DMS53 (cell line): ENCODE measurements at regions not wholly inside any gene's neighbourhood (a gene's known extent, or its start where the extent isn't known, plus 50 kb on each side); places are given as distances from the start of the nearest gene placed in this dataset.
"Not testable (repeated sequence)": the region's sequence is repeated elsewhere in the genome, so short reads cannot be mapped to it uniquely, and the experiment has no call there.

Experiments
- DNase-seq: peaks from one replicate; lab custom pipeline; 2025; lab: John Stamatoyannopoulos, UW

DNA sequence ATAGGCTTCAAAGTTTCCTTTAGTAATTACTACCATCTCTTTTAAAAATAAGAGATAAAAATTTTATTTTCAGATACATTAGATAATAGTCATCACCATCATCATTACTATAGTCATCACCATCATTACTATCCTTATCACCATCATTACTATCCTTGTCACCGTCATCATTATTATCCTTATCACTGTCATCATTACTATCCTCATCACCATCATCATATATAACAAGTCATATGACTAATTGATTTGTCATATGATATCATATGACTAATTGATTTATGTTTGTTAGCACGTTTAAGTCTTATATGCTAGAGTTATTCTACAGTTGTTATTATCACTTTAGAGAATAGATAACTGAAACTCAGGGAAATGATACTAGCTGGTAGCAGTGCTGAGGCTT, 382.1 kb upstream of the CDH18 start:
- no peak for DNase-seq

DNA sequence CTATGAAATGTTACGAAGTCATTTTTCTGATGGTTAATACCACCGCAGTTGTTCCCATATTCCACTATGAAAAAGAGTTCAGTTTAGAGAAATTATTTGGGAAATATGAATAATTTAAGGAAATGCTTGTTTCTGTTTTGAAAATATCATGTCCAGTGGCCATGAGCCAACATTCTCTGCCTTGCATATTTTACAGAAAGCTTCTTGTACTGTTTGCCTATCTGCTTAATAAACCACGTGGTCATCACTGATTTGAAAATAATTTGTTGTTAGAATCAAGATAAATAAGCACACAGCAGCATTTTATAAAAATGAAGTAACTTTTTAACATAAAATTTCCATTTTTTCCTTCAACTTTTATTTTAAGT, 381.5 kb upstream of the CDH18 start:
- DNase-seq, result no peak

DNA sequence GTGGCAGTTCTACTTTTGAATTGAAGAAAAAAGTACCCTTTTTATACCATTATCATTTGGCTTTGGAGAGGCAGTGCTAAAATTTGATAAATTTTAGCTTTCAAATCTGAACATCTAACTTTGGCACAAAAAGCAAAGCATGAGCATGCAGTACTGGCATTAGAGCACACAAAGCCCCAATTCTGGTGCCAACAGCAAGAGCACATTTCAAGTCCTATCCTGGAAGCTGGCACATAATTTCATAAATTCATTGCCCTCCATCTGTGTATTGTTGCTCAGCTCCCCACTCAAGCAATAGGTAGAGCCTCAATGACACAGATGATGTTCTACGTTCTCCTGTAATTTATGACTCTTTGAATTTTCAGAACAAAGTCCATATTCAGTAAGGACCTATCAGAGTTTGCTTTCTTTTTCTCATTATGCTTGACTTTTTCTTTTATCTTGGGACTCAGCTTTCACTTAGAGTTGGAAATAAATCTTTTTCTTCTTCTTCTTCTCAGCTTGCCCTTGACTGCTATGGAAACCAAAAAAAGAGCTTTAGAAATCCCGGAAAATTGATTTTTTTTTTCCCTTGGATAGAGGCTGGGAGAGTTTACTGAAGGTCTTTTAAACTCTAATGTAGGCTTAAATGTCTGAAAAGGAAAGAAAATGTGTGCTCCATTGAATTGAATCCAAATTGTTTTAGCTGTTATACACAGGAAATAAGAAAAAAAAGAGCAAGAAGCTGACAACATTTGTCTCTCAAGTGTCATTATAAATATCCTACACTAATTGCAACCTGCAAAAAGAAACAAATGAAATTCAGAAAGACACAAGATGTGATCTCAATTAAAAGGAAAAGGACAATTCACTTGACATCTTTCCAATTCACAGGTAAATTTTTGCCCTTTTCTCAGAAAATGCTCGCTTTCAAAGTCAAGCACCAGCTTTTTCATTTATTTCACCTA, 380.8 kb upstream of the CDH18 start:
- DNase-seq, result no peak

- no peak for DNase-seq
Measured at GRCh38 chr5:20367178-20367577, 379.2 kb upstream of the CDH18 start.

DNA sequence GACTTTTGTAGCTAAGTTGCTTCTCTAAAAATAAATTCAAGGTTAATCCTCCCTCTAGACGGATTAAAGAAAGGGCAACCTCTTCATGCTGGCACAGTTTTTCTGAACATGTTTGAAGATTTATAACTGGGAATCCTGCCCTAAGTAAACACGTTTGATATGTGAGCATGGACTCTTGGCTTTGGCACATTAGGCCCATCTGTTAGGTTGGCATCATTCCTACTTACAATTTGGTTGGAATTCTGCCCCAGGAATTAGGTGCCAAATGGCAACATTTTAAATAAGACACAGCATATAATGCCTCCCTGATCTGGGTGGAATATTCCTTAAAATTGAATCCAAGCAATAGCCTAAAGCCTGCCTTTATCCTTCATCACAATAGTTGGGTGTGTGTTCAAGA, 372.3 kb upstream of the CDH18 start:
- DNase-seq, result no peak

DNA sequence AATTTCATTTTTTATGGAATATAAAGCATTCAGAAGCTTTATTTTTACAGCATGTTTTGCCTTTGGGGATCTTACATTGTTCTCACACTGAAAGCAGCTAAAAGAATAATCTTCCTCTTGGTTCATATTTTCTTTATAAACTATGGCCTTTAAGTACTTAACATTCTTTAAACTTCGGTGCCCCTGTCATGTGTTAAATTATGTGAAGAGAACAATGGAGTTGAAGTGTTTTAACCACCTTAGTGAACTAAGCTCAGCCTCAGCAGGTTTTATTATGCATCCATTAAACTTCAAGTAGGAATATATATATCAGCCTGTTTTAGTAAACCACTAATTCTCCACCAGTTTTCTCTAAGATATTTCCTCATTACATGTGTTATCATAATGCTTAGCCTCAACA, 371.4 kb upstream of the CDH18 start:
- DNase-seq, result no peak

GRCh38 chr5:20353499-20353898, 365.5 kb upstream of the CDH18 start:
- no peak for DNase-seq

- no peak for DNase-seq
Measured at GRCh38 chr5:20351849-20352248, 363.8 kb upstream of the CDH18 start.

DNA sequence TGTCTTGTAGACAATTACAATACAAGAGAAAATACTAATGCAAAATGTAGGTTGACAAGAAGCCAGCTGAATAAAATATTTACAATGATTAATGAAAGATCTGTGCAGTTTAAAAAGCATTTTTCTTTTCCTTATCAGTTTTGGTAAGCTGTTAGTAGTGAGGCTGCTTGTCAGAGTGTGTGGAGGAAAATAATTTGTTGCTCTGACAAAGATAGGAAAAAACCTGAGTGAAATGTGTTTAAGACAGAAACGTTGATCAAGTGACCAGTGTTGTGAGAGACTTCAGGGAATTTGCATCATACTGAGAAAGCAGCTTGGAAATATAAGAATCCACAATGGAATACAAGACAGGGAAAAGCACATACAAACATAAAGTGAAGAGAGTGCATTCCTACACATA, 360.3 kb upstream of the CDH18 start:
- no peak for DNase-seq

GRCh38 chr5:20347334-20347733, 359.3 kb upstream of the CDH18 start:
- DNase-seq, result no peak

GRCh38 chr5:20340126-20340525, 352.1 kb upstream of the CDH18 start:
- DNase-seq, result peak; percentile 32

DNA sequence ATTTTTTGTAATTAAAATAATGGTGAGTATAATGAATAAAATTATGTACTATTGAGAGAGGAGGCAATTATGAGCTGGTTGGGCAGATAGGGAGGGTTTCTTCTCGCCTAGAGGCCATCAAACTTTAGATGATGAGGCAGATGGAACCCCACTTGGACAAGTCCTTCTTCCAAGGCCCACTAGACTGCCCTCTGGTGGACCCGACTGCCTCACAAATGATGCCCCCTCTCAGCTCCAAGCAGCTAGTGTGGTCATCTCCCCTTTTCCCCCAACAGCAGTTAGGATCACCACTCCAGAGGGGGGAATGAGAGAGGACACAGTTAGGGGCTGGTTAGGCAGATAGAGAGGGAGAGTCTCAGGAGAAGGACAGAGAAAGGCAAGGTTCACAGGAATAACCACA, 348.0 kb upstream of the CDH18 start:
- DNase-seq, result peak; percentile 28

DNA sequence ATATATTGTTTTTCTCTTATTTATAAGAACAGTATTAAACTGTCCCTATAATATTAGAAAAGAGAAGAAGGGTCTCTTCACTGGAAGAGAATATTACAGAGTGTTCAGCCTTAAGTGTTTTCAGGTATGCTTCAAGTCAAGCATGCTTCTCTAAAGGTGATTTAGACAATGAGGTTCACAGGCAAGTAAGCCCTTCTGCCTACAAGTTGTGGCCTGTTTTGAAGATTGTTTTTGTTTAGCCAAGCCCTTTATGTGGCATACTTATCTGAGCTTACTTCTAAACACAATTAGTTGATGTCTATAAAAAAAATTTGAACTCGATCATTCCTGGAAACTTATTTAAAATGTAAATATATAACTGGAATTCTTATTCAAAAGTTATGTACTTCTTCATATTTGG, 343.8 kb upstream of the CDH18 start:
- DNase-seq, result no peak

DNA sequence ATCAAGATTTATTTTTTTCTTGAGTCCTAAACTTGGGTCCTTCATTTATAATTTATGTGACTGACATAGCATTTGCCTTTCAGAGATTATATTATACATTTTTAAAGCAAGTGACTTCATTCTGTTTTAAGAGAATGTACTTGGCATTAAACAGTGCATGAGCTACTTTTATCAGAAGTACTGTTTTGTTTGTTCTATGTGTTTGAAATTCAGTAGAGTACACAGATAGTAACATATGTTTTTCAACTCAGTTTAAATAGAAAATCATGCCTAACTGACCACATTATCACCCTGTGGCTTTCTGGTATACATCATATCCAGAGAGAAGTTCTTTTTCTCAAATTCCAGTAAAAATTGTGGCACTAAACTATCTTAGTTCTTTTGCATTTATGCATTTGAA, 335.3 kb upstream of the CDH18 start:
- peak; percentile 73 for DNase-seq

- no peak for DNase-seq
Measured at GRCh38 chr5:20307391-20307790, 319.4 kb upstream of the CDH18 start.

- no peak for DNase-seq
Measured at GRCh38 chr5:20305463-20305862, 317.5 kb upstream of the CDH18 start.

DNA sequence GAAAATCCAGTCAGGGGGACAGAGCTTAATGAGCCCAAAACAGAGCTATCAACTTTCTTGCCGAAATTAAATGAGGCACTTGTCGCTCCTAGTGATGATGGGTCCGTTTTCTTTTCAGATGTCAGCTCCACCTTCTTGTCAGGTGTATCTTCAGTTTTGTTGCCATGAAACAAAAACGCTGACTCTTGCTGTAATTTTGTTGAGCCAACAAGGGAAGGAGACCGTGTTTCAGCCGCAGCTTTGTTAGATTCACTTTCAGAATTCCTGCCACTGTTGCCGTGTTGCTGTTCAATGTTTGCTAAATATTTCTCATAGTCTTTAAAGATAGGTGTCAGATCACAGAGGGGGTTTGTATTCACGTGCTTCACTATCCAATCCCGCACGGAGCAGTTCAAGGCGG, 316.6 kb upstream of the CDH18 start:
- DNase-seq, result not testable (repeated sequence)

GRCh38 chr5:20300110-20300509, 312.1 kb upstream of the CDH18 start:
- no peak for DNase-seq

- no peak for DNase-seq
Measured at GRCh38 chr5:20294696-20295095, 306.7 kb upstream of the CDH18 start.

GRCh38 chr5:20291766-20292165, 303.8 kb upstream of the CDH18 start:
- DNase-seq, result no peak

GRCh38 chr5:20287640-20288039, 299.6 kb upstream of the CDH18 start:
- DNase-seq, result no peak

DNA sequence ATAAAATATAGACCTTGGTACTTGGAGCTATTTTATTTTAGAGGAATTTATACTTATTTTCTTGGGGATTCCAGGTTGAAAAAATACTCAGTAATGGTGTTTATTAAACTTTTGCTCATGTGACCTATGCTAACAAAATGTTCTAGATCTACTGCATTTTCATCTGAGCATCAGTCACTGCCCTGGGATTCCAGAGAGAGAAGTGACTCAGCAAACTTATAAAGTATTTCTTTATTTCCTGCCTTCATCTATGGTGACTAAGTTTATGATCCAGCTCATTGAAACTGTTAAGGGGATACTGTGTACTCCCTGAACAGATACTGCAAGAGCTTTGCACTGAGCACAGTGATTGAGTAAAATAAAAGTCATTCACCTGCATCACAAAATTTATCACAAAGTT, 298.5 kb upstream of the CDH18 start:
- DNase-seq, result peak; percentile 71

GRCh38 chr5:20276959-20277263, 288.9 kb upstream of the CDH18 start:
- no peak for DNase-seq
